ENCODE measurements at regions not wholly inside any gene's neighbourhood (a gene's known extent, or its start where the extent isn't known, plus 50 kb on each side); places are given as distances from the start of the nearest gene placed in this dataset.

DNA sequence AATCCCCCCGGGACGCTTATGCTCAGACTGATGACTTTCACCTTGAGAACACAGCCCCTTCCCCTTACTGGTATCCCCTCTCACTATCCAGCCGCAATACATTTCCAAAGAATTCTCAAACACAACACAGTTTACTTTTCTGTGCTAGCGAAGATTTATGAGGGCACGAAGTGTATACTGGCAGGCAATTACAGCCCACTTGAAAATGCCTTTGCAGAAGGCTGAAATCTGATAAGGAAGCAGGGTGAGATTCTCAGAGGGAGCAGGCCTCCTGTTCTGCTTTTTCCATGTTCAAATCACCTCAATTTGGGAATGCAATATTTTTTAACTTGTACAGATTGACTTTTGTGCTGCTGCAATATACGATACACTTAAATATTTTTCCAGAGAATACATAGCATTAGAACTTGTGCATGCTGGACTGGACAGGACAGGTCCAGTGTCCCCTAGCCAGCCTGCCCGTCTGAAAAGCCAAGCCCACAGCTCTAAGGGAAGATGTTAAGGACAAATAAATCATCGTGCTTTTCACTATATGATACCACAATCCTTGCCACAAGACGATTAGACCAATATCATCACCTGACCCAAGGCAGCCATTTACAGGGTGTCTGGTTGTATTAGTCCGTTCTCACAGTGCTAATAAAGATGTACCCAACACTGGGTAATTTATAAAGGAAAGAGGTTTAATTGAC, 262.1 kb downstream of the EPHA4 start:
- Histone ChIP-seq H3K4me2 (ENCODE audit: low read length) (no peak overlapping the region), H3K9me3 (ENCODE audit: control insufficient read depth, insufficient read depth, low read length) (no peaks in the 10 kb centered on the region), H3K27me3 (ENCODE audit: control insufficient read depth, low read length) (no peaks in the 10 kb centered on the region), H3F3A (ENCODE audit: control insufficient read depth, insufficient read depth) (no peaks in the 10 kb centered on the region), H3K4me3 (ENCODE audit: low read length) (no peak overlapping the region), H3K27ac (ENCODE audit: low read depth, low read length) (no peak overlapping the region), H3K9me2 (replicated peaks; ENCODE audit: control insufficient read depth, low read length) (no peaks in the 10 kb centered on the region), H3K79me2 (ENCODE audit: control insufficient read depth, low read length) (no peaks in the 10 kb centered on the region), H3K36me3 (ENCODE audit: control insufficient read depth, low read length) (no peaks in the 10 kb centered on the region), H4K20me1 (ENCODE audit: control insufficient read depth, insufficient read depth, low read depth, low read length) (no peaks in the 10 kb centered on the region), H3K4me1 (ENCODE audit: control insufficient read depth, low read length) (peaks cover 13% of the 10 kb centered on the region)
- TF ChIP-seq, protein P1, sequence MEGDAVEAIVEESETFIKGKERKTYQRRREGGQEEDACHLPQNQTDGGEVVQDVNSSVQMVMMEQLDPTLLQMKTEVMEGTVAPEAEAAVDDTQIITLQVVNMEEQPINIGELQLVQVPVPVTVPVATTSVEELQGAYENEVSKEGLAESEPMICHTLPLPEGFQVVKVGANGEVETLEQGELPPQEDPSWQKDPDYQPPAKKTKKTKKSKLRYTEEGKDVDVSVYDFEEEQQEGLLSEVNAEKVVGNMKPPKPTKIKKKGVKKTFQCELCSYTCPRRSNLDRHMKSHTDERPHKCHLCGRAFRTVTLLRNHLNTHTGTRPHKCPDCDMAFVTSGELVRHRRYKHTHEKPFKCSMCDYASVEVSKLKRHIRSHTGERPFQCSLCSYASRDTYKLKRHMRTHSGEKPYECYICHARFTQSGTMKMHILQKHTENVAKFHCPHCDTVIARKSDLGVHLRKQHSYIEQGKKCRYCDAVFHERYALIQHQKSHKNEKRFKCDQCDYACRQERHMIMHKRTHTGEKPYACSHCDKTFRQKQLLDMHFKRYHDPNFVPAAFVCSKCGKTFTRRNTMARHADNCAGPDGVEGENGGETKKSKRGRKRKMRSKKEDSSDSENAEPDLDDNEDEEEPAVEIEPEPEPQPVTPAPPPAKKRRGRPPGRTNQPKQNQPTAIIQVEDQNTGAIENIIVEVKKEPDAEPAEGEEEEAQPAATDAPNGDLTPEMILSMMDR (IDR thresholded peaks at IDR 0.05; ENCODE audit: low read depth, low read length, poor library complexity, severe bottlenecking) = no peak
- no peak for TF ChIP-seq EZH2phosphoT487 (IDR thresholded peaks at IDR 0.05; ENCODE audit: borderline replicate concordance, low read length)

DNA sequence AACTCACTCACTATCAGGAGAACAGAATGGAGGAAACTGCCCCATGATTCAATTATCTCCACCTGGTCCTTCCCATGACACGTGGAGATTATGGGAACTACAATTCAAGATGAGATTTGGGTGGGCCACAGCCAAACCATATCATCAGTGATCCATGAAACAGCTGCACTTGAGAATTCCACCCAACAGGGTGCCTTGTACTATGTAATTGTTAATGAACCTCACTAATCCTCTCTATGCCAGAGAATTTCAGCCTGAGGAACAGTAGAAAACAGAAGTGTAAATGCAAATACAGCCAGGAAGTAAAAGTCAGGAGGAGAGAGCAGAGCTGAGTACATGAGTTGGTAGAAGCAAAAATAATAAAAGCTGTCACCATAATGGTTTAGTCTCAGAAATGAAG, 261.4 kb downstream of the EPHA4 start:
- no peak overlapping the region for H3K27ac ChIP-seq (ENCODE audit: low read depth, low read length)
- no peaks in the 10 kb centered on the region for H3K27me3 ChIP-seq (ENCODE audit: control insufficient read depth, low read length)
- H3K9me3 ChIP-seq (ENCODE audit: control insufficient read depth, insufficient read depth, low read length) = no peaks in the 10 kb centered on the region
- H3K4me3 ChIP-seq (ENCODE audit: low read length) = no peak overlapping the region
- H3K36me3 ChIP-seq (ENCODE audit: control insufficient read depth, low read length) = no peaks in the 10 kb centered on the region
- H3K4me2 ChIP-seq (ENCODE audit: low read length) = no peak overlapping the region
- H3F3A ChIP-seq (ENCODE audit: control insufficient read depth, insufficient read depth) = no peaks in the 10 kb centered on the region
- H3K4me1 ChIP-seq (ENCODE audit: control insufficient read depth, low read length) = peaks cover 13% of the 10 kb centered on the region
- TF ChIP-seq EZH2phosphoT487 (IDR thresholded peaks at IDR 0.05; ENCODE audit: borderline replicate concordance, low read length) = no peak
- TF ChIP-seq, protein P1 (IDR thresholded peaks at IDR 0.05; ENCODE audit: low read depth, low read length, poor library complexity, severe bottlenecking) = no peak
- no peaks in the 10 kb centered on the region for H3K79me2 ChIP-seq (ENCODE audit: control insufficient read depth, low read length)
- no peaks in the 10 kb centered on the region for H3K9me2 ChIP-seq (replicated peaks; ENCODE audit: control insufficient read depth, low read length)
- H4K20me1 ChIP-seq (ENCODE audit: control insufficient read depth, insufficient read depth, low read depth, low read length) = no peaks in the 10 kb centered on the region

DNA sequence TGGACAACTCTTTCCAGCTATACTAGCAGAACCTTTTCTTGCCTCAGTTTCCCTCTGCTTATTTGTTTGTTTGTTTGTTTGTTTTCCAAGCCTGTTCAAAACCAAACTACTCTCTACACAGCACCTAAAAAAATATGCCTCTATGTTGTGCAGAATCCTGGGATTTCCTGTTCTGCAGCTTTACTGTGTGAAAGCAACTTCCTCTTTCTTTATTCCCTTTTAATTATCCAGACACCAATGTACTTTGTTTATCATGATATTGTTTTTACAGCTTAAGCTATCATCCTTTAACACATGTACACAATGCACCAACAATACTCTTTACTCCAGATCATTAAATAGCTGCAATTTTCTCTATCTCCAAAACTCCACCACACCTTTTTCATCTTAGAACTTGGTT, 259.5 kb downstream of the EPHA4 start:
- Histone ChIP-seq H4K20me1 (ENCODE audit: control insufficient read depth, insufficient read depth, low read depth, low read length) (no peaks in the 10 kb centered on the region), H3K36me3 (ENCODE audit: control insufficient read depth, low read length) (no peaks in the 10 kb centered on the region), H3K9me2 (replicated peaks; ENCODE audit: control insufficient read depth, low read length) (no peaks in the 10 kb centered on the region), H3K79me2 (ENCODE audit: control insufficient read depth, low read length) (no peaks in the 10 kb centered on the region), H3F3A (ENCODE audit: control insufficient read depth, insufficient read depth) (no peaks in the 10 kb centered on the region), H3K9me3 (ENCODE audit: control insufficient read depth, insufficient read depth, low read length) (no peaks in the 10 kb centered on the region), H3K27me3 (ENCODE audit: control insufficient read depth, low read length) (no peaks in the 10 kb centered on the region), H3K4me2 (ENCODE audit: low read length) (no peak overlapping the region), H3K4me1 (ENCODE audit: control insufficient read depth, low read length) (peaks cover 13% of the 10 kb centered on the region), H3K27ac (ENCODE audit: low read depth, low read length) (no peak overlapping the region), H3K4me3 (ENCODE audit: low read length) (no peak overlapping the region)
- TF ChIP-seq, protein P1 (IDR thresholded peaks at IDR 0.05; ENCODE audit: low read depth, low read length, poor library complexity, severe bottlenecking) = no peak
- no peak for TF ChIP-seq EZH2phosphoT487 (IDR thresholded peaks at IDR 0.05; ENCODE audit: borderline replicate concordance, low read length)
